ENCODE measurements at regions not wholly inside any gene's neighbourhood (a gene's known extent, or its start where the extent isn't known, plus 50 kb on each side); places are given as distances from the start of the nearest gene placed in this dataset.

GRCh38 chr13:26934096-26934495, 173.5 kb upstream of the GPR12 start:
- no peak for TF ChIP-seq REST (IDR thresholded peaks at IDR 0.05; ENCODE audit: low read depth)
- TF ChIP-seq RAD21 (IDR thresholded peaks at IDR 0.05; ENCODE audit: low read depth), result no peak
- no peak for TF ChIP-seq CREB1 (IDR thresholded peaks at IDR 0.05; ENCODE audit: low read depth)
- no peak for TF ChIP-seq TAF1 (IDR thresholded peaks at IDR 0.05; ENCODE audit: low read depth)
- TF ChIP-seq YY1 (IDR thresholded peaks at IDR 0.05; ENCODE audit: low read depth), result no peak
